Cerebellar cortex (tissue), 1 donor: ENCODE measurements at regions not wholly inside any gene's neighbourhood (a gene's known extent, or its start where the extent isn't known, plus 50 kb on each side); places are given as distances from the start of the nearest gene placed in this dataset.

ENCODE experiments used
- DNase-seq: peaks from one replicate; pipeline ENCODE4 v3.0.0-alpha.2; 2015; ENCODE audit warnings: low spot score

DNA sequence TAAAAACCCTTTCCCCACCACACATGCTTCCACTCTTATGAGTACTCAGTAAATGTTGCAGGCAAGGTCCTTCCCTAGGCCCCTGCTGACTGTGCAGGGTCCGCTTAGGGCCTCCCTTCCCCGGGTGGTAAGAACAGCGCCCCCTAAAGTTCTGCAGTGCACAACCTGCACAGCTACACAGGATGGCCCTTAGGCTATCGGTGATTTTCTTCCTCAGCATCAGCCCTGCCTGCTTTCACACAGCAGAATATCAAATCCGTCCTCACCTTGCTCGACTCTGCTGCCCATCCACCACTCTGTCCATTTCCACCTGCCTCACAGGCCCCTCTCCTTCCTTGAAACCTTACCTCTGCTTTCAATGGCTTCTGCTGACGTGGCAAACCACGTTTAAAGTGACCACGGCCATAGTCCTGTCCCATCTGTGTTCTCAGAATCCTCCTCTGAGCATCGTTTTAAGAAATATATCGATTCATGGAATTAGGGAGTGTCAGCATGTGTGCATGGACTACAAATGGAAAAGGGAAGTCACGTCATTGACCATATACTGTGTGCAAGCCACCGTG is 51.4 kb upstream of the TMEM132E start:
- DNase-seq = no peak

DNA sequence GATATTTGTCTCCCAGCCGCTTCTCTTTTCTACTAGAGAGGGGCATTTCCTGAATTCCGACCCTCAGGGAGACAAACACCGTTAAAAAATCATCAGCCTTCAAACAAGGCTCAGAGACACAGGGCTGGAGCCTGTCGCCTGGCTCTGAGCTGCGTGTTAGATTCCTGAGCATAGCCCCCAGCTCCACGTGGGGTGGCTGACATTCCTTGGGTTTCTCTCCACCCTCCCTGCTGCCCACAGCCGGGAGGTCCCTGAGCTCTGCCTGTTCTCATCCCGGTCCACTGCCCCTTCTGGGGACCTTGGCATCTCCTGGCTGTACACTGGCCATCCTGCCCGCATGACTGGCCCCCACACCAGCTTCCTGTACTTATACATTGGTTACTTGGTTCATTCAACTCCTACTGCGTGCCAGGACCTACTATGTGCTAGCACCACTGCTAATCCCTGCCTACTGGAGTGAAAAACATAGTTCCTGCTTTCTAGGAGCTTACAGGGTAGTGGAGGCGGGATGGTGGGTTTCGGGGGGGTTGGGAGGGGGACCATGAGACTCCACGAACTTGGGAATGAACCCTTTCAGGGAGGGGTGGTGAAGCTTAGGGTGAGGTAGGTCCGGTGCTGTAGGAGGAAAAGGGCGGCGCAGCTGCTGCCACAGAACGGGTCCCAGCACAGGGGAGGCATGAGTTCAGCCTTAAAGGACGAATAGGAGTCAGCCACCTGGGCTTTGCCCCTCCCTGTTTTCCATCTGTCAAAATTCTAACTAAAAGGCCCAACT is 52.1 kb upstream of the TMEM132E start:
- no peak for DNase-seq

DNA sequence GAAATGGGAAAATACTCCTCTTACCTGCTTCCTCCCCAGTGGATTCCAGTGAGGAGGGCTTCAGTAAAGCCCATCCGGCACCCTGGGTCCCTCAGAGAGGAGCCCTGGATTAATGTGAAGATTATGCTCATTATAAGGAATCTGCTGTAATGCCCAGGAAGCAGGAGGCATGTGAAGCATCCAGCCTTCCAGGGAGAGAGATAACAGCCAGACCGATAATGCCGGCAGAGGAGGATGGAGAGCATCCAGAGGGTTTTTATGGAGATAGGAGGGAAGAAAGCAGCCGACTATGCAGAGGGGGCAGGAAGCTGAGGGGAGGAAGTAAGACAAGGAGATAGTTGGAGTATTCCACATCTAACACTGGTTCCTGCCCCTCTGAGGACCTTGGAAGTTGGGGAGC is 53.7 kb upstream of the TMEM132E start:
- no peak for DNase-seq

DNA sequence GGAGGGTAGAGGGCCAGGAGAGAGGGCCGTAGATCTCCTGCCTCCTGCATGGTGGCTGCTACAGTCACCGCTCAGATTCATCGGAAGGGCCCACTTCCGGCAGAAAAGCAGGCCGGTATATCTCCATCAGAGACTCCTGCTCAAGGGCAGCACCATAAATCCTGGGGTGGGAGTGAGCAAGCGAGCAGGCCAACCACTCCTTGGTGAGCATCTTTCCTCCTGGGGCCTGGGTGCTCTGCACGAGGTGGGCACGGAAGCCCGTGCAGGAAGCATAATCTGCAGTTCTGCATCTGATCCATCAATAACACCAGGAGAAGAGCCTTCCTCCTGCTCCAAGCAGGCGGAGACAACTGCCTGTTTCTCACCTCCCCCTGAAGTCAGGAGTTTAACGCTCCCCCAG is 57.4 kb upstream of the TMEM132E start:
- no peak for DNase-seq

DNA sequence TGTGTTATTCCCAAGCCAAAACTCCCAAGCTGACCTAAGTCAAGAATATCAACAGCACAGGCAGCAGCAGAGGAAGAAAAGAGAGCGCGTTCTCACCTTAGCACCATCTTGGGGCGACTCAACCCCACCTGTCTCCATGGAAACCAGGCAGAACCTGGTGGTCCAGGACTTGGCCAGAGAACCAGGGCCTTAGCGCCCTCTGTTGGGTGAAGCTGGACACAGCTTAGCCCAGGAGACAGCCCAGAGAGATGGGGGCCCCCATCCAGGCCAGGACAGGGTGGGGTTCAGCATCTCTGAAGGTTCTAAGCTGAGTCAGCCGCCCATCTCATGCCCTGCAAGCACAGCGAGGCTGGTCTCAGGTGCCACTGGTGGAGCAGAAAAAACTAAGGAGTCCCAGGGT is 60.1 kb upstream of the TMEM132E start:
- DNase-seq = peak; percentile 6

DNA sequence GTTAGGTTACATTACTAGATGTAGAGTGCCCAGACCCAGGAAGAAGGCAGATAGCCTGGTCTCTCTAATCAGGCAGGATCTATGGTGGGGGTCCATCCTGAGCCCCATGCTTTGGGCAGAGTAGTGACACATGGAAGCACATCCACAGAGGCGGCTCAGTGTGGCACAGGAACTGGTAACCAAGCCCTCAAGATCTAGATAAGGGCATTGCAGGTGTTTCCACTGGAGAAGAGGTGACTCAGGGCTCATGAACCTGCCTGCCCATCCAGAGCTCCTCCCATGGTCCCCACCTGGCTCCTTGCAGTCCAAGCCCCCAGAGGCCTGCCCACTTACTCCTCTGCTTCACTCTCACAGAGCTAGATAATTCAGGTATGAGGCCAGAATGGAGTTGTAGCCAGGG is 62.0 kb upstream of the TMEM132E start:
- DNase-seq = no peak

DNA sequence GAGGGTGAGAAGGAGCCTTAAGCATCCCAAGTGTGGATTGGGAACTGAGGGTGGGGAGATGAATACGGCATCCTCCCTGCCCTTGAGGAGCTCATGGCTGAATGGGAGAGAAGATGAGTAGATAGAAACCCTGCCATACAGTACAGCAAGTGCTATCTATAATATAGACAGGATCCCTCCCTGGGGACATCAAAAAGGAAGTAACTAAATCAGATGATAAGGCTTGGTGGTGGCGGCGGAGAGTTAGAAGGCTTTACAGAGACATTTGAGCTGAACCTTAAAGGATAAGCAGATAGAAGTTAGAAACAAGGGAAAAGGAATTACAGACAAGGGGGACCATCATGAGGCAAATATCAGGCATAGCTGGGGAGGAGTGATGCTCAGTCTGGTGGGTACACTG is 67.5 kb upstream of the TMEM132E start:
- no peak for DNase-seq

DNA sequence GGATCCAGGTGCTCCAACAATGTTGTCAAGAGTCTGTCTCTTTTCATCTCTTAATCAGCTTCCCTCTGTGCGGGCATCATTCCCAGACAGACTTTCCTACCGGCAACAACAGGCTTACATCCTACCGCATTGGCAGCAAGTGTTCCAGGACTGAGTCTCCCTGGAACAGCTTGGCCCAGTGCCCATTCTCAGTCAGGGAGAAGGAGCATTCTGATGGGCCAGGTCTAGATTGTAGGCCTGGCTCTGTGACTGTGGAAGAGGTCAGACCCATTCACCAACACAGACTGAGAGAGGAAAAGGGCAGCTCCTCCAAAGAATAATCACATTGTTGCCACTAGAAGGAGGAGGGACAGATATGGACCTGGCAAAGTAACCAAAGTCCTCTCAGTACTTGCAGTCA is 68.1 kb upstream of the TMEM132E start:
- peak; percentile 34 for DNase-seq

DNA sequence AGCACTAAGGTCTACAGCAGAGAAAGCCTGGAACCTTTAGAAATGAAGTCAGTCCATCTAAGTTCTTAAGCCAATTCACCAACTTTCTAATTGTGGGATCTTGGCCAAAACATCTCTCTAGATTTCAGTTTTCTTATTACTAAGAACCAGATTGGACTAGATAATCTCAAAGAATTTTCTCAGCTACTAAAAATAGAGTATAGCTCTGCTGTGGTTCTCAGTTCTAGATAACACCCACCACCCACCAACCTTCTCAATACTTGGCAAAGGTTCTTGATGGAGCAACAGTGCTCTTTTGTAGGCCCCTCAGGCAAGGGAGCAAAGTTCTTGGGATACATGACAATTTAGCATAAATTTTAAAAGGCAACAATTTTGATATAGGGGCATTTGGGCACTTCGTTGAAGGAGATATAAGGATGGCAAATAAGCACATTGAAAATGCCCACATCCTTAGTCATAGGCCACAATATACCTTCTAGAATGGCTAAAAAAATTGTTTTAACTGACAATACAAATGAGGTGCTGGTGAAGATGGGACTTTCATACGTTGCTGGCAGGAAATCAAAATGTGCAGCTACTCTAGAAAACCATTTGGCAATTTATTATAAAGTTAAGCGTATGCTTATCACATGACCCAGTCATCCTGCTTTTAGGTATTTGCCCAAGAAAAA is 74.4 kb upstream of the TMEM132E start:
- no peak for DNase-seq

DNA sequence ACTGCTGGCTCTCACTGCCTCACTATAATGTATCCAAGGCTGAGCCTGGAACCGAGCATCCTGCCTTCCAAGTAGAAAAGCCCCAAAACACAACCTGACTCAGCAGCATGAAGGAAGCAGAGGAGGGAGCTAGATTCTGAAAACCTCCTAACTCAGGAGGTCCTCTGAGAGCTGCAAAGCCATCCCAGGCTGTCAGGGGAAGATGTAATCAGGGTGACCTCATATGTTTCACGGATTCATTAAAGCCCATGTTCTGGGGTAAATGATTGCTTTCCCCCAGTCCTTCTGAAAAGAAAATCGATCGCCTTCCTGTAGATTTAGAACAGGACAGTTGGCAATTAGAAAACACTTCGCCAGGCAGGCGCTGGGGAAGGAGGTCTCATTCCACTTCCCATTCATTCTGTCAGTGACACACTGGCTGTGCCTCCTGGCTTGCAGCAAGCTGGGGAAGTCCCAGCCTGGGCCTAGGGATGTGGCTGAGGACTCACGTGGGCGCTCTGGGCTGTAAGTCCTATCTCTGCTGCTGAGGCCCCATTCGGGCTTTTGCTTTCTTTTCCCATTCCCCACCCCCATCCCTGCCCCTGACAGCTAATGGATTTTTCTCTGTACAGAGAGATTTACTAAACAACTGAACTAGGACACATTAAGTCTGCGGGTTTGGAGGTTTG is 75.7 kb upstream of the TMEM132E start:
- no peak for DNase-seq

DNA sequence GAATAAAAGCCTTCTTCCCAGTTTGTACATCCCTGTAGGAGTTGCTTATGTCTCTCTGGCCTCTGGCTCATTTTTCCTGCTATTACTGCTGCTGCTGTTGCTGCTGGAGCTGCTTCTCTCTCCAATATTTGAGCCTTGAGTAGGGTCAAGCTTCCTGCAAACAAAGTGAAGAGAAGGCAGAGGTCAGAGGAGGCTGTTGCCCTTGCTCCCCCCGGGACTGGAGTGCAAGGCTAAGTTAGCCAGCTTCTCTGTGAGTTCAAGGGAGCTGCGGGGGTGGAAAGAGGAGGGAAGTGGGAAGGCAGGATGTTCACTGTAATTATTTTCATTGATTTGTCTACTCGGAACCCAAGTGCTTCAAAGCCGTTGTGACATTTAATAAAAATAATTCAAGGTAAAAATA is 77.0 kb upstream of the TMEM132E start:
- no peak for DNase-seq

DNA sequence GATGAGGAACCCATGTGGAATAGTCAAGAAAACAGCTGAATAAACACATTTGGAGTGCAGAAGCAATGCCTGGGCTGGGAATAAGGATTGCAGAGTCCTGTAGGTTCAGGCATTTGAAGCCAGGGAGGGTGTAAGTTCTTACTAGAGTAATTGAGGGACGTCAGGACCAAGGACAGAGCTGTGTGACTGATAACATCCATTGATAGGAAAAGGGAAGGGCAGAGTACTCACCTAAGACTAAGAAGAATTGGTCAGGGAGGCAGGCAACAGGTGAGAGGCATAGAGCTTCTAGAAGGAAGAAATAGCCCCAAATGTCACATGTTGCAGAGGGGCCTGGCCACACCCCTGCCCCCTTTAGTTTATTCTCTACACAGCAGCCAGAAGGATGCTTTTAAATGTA is 79.8 kb upstream of the TMEM132E start:
- no peak for DNase-seq

DNA sequence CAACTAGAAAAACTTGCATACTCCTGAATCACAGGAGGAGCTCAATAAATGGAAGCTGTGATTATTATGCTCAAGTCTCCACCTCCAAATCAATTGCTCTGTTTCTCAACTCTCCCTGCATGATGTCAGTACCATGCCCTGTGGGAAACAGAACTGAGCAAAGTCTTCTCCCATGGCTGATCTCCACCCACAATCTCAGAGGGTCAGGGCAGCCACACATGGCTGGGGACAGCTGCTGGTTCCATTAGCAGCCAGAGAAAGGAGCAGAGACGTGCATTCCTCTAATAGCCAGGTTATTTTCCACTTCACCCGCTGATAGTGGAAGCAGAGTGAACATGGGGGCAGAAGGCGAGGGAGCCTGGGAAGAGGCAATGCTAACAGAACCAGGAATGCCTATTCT is 85.5 kb upstream of the TMEM132E start:
- DNase-seq = no peak

DNA sequence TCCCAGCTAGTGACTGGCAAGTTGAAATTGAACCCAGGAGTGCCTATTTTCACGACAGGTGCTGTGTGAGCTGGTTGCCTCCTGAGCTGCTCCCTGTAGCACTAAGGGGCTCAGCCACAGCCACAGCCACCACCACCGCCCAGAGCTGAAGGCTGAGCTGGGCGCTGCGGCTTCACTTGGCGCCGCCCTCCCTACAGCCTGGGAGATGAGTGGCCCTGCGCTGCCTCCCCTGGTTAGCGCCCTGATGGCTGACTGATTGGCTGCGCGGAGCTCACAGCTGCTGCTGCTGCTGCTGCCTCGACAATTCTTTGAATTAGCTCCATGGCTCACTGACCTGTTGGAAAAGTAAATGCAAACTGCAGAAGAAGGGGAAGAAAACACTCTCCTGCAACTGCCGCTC is 91.8 kb upstream of the TMEM132E start:
- no peak for DNase-seq

DNA sequence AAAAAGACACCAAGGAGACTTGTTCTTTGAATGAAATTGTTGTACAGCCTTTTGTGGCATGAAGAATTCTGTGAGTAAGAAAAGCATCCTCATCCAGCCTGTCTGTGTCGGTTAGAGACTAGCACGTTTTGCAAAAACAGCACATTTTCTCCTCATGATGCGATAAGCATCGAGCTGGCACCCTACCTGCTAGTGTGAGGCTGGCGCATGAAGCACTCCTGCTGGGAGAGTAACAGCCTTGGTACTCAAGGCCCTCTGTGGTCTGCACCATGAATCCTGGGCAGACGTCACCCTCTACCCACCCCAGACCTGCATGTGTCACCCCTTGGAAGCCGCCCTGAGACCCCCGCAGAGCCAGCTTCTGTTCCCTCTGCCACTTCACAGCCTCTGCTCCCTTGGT is 92.6 kb upstream of the TMEM132E start:
- peak; percentile 68 for DNase-seq

DNA sequence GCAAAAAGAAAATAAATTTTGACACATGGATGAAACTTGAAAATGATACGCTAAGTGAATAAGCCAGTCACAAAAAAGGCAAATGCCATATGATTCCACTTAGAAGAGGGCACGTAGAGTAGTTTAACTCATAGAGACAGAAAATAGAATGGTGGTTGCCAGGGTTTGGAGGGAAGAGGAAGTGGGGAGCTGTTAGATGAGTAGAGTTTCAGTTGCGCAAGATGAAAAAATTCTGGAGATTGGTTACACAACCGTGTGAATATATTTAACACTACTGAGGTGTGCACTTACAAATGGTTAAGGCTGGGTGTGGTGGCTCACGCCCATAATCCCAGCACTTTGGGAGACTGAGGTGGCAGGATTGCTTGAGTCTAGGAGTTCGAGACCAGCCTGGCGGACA is 93.4 kb upstream of the TMEM132E start:
- DNase-seq = no peak

DNA sequence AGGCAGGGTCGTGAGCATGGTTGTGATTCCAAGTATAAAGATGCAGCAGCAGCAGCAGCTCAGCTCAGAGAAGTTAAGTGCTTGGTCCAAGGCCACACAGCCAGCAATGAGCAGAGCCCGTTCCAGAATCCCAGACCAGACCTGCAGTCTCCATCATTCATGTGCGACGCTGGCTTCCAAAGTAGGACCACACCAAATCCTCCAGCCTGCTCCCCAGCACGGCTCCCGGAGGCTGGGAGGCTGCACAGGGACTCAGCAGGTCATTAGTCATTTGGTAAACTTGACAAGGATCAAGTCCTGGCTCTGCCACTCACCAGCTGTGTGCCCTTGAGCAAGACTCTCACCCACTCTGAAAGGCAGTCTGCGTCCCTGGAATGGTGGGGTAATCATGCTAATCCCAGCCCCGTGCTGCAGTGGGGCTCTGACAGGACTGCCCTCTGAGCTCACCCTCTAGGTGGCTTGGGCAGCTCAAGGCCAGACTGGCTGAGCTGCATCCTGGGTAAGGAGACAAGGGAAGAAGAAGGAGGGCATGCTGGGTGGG is 95.1 kb upstream of the TMEM132E start:
- DNase-seq = no peak

DNA sequence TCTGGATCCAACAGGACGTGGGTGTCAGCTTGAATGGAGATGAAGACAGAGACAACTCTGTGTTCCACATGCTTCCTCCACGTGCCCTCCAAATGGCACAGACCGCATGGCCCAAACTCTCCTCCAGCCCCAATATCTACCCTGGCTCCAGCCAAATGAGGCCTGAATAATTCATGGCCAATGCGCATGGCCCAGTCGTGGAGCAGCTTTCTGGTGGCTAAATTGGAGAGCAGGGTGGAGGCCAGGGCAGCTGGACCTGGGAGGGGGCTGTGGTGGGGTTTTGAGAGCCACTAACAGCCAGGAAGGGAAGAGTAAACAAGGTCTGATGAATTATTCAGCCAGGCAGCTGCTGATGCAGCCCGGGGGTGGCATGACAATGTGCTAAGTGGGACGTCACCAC is 96.7 kb upstream of the TMEM132E start:
- no peak for DNase-seq

DNA sequence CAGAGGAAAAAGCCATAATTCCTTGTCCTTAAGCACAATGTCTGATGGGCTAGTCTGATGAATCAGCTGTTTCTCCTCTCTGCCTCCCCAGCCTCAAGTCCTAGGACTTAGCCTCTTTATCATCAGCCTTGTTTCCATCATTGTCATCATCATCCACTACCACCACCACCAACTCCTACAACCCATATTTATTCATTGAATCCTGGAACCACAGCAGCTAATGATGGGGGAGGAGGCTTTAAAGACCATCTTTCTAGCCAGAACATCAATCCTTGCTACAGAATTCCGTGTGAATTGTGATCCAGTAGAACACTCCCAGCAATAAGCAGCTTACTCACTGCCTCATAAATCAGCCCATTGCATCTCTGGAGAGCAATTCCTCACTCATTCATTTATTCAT is 97.6 kb upstream of the TMEM132E start:
- no peak for DNase-seq

DNA sequence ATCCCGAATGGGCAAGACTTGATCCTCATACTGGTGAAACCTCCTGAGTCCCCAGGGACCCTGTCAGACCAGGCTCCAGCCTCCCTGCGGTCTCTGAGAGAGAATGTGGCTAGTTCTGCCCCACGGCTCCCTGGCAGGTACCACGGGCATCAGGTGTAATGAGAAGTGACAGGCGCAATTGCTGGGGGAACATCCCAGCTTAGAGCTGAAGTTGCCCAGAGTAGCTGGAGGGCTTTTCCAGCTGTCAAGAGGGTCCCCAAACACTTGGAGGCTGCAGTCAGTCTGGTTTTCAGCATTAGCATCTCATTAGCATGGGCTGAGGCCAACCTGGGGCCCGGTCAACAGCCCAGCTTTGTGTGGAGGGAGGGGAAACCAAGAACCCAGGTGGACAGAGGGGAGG is 100.0 kb upstream of the TMEM132E start:
- DNase-seq = no peak

DNA sequence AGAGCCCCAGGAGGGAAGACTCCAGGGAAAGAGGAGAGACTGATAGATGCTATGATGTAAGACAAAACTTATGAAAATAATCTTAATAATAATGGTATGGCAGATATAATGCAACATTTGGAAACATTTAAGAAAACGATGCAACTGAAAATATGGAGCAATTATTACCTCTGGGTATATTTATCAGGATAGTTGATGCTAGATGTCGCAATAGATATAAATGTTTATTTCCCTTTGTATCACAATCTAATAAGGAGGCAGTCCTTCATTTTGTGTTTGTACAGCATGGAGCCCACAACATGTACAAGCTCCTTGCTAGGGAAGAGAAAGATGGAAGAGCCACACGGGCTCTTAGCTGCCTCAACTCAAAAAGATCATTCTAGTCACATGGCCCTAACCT is 101.1 kb upstream of the TMEM132E start:
- no peak for DNase-seq

DNA sequence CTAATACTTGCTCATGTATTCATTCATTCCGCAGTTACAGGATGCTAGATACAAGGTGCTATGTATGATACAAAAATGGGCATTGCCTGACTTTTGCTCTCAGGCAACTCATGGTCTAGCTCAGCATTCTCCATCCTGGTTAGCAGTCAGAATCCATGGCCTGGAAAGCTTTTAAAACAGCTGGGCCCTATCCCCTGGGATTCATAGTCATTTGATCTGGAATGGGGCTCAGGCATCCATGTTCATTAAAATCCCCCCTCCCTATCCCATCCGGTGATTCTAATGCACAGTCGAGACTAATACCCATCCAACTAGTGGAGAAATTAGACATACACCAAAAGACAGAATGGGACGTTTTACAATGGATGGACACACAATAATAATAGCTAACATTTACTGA is 104.1 kb upstream of the TMEM132E start:
- no peak for DNase-seq

DNA sequence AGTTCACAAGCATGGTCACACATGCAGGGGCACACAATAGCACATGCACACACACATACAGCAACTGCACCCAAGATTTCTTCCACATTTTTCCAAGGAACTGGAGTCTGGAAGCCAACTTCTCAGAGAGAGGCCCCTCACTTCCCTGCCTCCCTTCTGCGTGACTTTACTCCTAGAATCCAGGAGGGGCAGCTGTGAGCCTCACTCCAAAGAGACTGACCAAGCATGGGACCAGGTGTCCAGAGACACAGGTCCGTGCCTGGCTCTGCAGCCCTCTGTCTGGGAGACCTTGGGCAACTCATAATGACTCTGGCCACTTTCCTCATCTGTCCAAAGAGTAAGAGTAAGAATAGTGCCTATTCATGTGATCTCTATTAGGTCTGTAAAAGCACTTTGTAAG is 104.7 kb upstream of the TMEM132E start:
- DNase-seq = no peak
